Keratinocyte (primary cell): ENCODE measurements at regions not wholly inside any gene's neighbourhood (a gene's known extent, or its start where the extent isn't known, plus 50 kb on each side); places are given as distances from the start of the nearest gene placed in this dataset.

ENCODE experiments used
- DNase-seq: peaks from one replicate; pipeline ENCODE4 v3.0.0-alpha.2; 2011; ENCODE audit warnings: low read depth, missing footprints, low spot score
- FAIRE-seq: peaks from 2 replicates; lab custom pipeline; 2011; peaks lifted over from hg19 to GRCh38; lab: Jason Lieb, UNC
- H2AFZ ChIP-seq: 2 replicates; pipeline ENCODE4 v1.6.0; 2012; ENCODE audit warnings: low read length, control low read depth, inconsistent platforms; ENCODE audit not compliant: control insufficient read depth
- H3K27ac ChIP-seq: 2 replicates; pipeline ENCODE4 v1.5.1; 2011; ENCODE audit warnings: low read length; ENCODE audit not compliant: control insufficient read depth, insufficient read depth
- H3K27me3 ChIP-seq: 3 replicates; pipeline ENCODE4 v1.6.0; 2011; ENCODE audit warnings: low read length; ENCODE audit not compliant: control insufficient read depth, insufficient read depth; ENCODE audit errors: extremely low read depth
- H3K36me3 ChIP-seq, 2 experiments: 2 replicates in 1 of 2; 3 replicates in 1 of 2; pipeline ENCODE4 v1.5.1; 2011; ENCODE audit warnings: low read length in 2 of 2, mild to moderate bottlenecking in 1 of 2; ENCODE audit not compliant: control insufficient read depth in 2 of 2, insufficient read depth in 2 of 2; ENCODE audit errors: extremely low read depth in 1 of 2
- H3K4me1 ChIP-seq: 3 replicates; pipeline ENCODE4 v1.5.1; 2011; ENCODE audit warnings: low read length; ENCODE audit not compliant: control insufficient read depth, insufficient read depth; ENCODE audit errors: extremely low read depth
- H3K4me2 ChIP-seq: 3 replicates; pipeline ENCODE4 v1.6.0; 2011; ENCODE audit warnings: low read depth, low read length; ENCODE audit not compliant: control insufficient read depth, insufficient read depth; ENCODE audit errors: extremely low read depth
- H3K4me3 ChIP-seq, 3 experiments: fragments of 200-600 bp in 1 of 3; sonication (generic) in 1 of 3; 2 replicates in 2 of 3; 3 replicates in 1 of 3; pipeline ENCODE4 v1.5.1; 2011 to 2016; ENCODE audit warnings: low read length in 3 of 3, mild to moderate bottlenecking in 3 of 3, control low read depth in 2 of 3, inconsistent platforms in 1 of 3, low read depth in 1 of 3, mixed read lengths in 1 of 3, mixed run types in 1 of 3, moderate library complexity in 1 of 3; ENCODE audit not compliant: control insufficient read depth in 2 of 3, insufficient read depth in 2 of 3; ENCODE audit errors: extremely low read depth in 1 of 3
- H3K79me2 ChIP-seq: 2 replicates; pipeline ENCODE4 v1.6.0; 2012; ENCODE audit warnings: low read length; ENCODE audit not compliant: control insufficient read depth, insufficient read depth
- H3K9ac ChIP-seq: 3 replicates; pipeline ENCODE4 v1.6.0; 2011; ENCODE audit warnings: low read length; ENCODE audit not compliant: control insufficient read depth, insufficient read depth; ENCODE audit errors: extremely low read depth
- H3K9me1 ChIP-seq: 3 replicates; pipeline ENCODE4 v1.6.0; 2011; ENCODE audit warnings: low read length; ENCODE audit not compliant: control insufficient read depth, insufficient read depth; ENCODE audit errors: extremely low read depth
- H3K9me3 ChIP-seq: 2 replicates; pipeline ENCODE4 v1.5.1; 2012; ENCODE audit warnings: low read depth, low read length; ENCODE audit not compliant: control insufficient read depth
- H4K20me1 ChIP-seq: 3 replicates; pipeline ENCODE4 v1.6.0; 2011; ENCODE audit warnings: low read length; ENCODE audit not compliant: control insufficient read depth, insufficient read depth; ENCODE audit errors: extremely low read depth
- EZH2 ChIP-seq: IDR thresholded peaks from one replicate; pipeline ENCODE4 v1.6.1; 2012; ENCODE audit warnings: inconsistent platforms, mild to moderate bottlenecking, low read length, moderate library complexity
- dilution Hi-C: fragments of 300-500 bp; cut with MboI; formaldehyde crosslinking; loops from one replicate; pipeline ENCODE4 v1.7.0; 2020; ENCODE audit warnings: low sequenced_read_pairs; ENCODE audit not compliant: extremely low pct_ligation_motif_present
- TF ChIP-seq, protein P1 (sequence below), 3 experiments: IDR thresholded peaks in 1 of 3; conservative IDR thresholded peaks in 1 of 3; optimal IDR thresholded peaks in 1 of 3; 2 replicates in 2 of 3; 3 replicates in 1 of 3; pipeline versions ENCODE3 to v1.5.1; 2011; ENCODE audit warnings: low read length in 3 of 3, mild to moderate bottlenecking in 3 of 3, moderate library complexity in 2 of 3, control low read depth in 1 of 3, inconsistent platforms in 1 of 3; ENCODE audit not compliant: insufficient read depth in 2 of 3; ENCODE audit errors: extremely low read depth in 1 of 3

DNA sequence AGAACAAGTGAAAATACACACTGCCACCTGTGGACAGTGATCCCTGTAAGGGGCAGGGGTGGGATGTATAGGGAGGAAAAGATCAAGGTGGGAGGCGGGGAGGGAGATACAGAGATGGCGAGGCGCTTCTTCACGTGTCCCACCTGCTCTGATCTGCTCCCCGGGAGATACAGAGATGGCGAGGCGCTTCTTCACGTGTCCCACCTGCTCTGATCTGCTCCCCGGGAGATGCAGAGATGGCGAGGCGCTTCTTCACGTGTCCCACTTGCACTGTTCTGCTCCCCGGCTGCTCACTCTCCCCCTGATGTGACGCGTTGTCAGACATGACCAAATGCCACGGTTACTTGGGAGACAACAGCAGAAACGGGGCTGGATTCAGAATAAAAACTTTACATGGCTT lies 308.3 kb upstream of the SHH start:
- no peaks in the 10 kb centered on the region for H3K27me3 ChIP-seq

DNA sequence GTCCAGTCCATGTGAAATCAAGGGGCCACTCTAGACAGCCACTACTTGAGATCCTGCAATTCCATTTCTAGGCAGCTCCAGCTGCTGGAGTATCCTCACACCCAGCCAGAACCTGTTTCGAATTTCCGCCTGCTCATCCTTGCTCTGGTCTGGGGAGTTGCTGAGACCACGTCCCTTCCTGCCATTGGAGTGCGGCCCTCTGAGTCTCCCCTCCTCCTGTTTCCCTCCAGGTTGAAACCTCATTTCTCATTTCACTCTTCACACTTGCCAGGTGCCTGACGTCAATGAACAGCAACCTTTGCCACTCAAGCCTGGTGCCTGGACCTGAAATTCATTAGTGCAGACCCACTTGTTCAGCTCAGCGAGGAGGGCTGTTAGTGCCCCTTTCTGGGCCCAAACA lies 307.5 kb upstream of the SHH start:
- Histone ChIP-seq H2AFZ (no peak overlapping the region), H3K4me3 (no peak overlapping the region), H3K27me3 (no peaks in the 10 kb centered on the region), H3K27ac (no peak overlapping the region), H3K9me1 (no peaks in the 10 kb centered on the region), H3K36me3 (no peaks in the 10 kb centered on the region), H3K4me2 (no peak overlapping the region), H4K20me1 (no peaks in the 10 kb centered on the region), H3K4me1 (no peaks in the 10 kb centered on the region), H3K9me3 (peaks cover 5% of the 10 kb centered on the region), H3K79me2 (no peaks in the 10 kb centered on the region), H3K9ac (no peak overlapping the region)
- TF ChIP-seq EZH2: no peak
- TF ChIP-seq, protein P1, sequence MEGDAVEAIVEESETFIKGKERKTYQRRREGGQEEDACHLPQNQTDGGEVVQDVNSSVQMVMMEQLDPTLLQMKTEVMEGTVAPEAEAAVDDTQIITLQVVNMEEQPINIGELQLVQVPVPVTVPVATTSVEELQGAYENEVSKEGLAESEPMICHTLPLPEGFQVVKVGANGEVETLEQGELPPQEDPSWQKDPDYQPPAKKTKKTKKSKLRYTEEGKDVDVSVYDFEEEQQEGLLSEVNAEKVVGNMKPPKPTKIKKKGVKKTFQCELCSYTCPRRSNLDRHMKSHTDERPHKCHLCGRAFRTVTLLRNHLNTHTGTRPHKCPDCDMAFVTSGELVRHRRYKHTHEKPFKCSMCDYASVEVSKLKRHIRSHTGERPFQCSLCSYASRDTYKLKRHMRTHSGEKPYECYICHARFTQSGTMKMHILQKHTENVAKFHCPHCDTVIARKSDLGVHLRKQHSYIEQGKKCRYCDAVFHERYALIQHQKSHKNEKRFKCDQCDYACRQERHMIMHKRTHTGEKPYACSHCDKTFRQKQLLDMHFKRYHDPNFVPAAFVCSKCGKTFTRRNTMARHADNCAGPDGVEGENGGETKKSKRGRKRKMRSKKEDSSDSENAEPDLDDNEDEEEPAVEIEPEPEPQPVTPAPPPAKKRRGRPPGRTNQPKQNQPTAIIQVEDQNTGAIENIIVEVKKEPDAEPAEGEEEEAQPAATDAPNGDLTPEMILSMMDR (optimal IDR thresholded peaks at IDR 0.05 in 1 of 3, IDR thresholded peaks at IDR 0.05 in 1 of 3, conservative IDR thresholded peaks at IDR 0.05 in 1 of 3; ENCODE audit: extremely low read depth in 1 of 3, insufficient read depth in 2 of 3, low read length in 3 of 3): no peak
- FAIRE-seq (no peak), DNase-seq (no peak)
- dilution Hi-C loops: no loop called here

More for the DNA sequence above, 308.3 kb upstream of the SHH start:
- H3K9ac ChIP-seq: no peak overlapping the region
- H3K9me3 ChIP-seq: peaks cover 5% of the 10 kb centered on the region
- H3K4me1 ChIP-seq: no peaks in the 10 kb centered on the region
- no peaks in the 10 kb centered on the region for H3K9me1 ChIP-seq
- TF ChIP-seq, protein P1 (optimal IDR thresholded peaks at IDR 0.05 in 1 of 3, IDR thresholded peaks at IDR 0.05 in 1 of 3, conservative IDR thresholded peaks at IDR 0.05 in 1 of 3; ENCODE audit: extremely low read depth in 1 of 3, insufficient read depth in 2 of 3, low read length in 3 of 3): no peak
- no peak for TF ChIP-seq EZH2
- no peak overlapping the region for H3K27ac ChIP-seq
- no peak for FAIRE-seq
- no peak overlapping the region for H3K4me2 ChIP-seq
- H3K36me3 ChIP-seq: no peaks in the 10 kb centered on the region
- DNase-seq: no peak
- H3K4me3 ChIP-seq: no peak overlapping the region
- no peaks in the 10 kb centered on the region for H3K79me2 ChIP-seq
- H4K20me1 ChIP-seq: no peaks in the 10 kb centered on the region
- dilution Hi-C loops: no loop called here
- no peak overlapping the region for H2AFZ ChIP-seq
